Stimulated activated CD4-positive, alpha-beta T cell treated with anti-CD3 and anti-CD28 coated beads, TNF-alpha, amount 100 ng/mL, for 4 hours (primary cell): ENCODE measurements at regions not wholly inside any gene's neighbourhood (a gene's known extent, or its start where the extent isn't known, plus 50 kb on each side); places are given as distances from the start of the nearest gene placed in this dataset.
"Not testable (repeated sequence)": the region's sequence is repeated elsewhere in the genome, so short reads cannot be mapped to it uniquely, and the experiment has no call there.

Experiments used
- DNase-seq, 3 experiments: peaks; one replicate each; pipeline ENCODE4 v3.0.0-alpha.2; 2020; ENCODE audit warnings: low read depth in 3 of 3

GRCh38 chr2:12024197-12024907, 277.9 kb downstream of the LPIN1 start:
- DNase-seq = not testable (repeated sequence)

GRCh38 chr2:12027136-12027535, 280.7 kb downstream of the LPIN1 start:
- no peak for DNase-seq

- no peak for DNase-seq
Measured at GRCh38 chr2:12031866-12032265, 285.4 kb downstream of the LPIN1 start.

- no peak for DNase-seq
Measured at GRCh38 chr2:12032398-12032797, 286.0 kb downstream of the LPIN1 start.

GRCh38 chr2:12032975-12033374, 286.5 kb downstream of the LPIN1 start:
- no peak for DNase-seq

- no peak for DNase-seq
Measured at GRCh38 chr2:12033494-12033893, 287.1 kb downstream of the LPIN1 start.

GRCh38 chr2:12034382-12034781, 287.9 kb downstream of the LPIN1 start:
- no peak for DNase-seq

GRCh38 chr2:12035029-12035720, 288.7 kb downstream of the LPIN1 start:
- DNase-seq = no peak

- no peak for DNase-seq
Measured at GRCh38 chr2:12035956-12036639, 289.7 kb downstream of the LPIN1 start.

- no peak for DNase-seq
Measured at GRCh38 chr2:12036640-12036983, 290.2 kb downstream of the LPIN1 start.

GRCh38 chr2:12037301-12037700, 290.9 kb downstream of the LPIN1 start:
- no peak for DNase-seq

- no peak for DNase-seq
Measured at GRCh38 chr2:12041236-12041635, 294.8 kb downstream of the LPIN1 start.

GRCh38 chr2:12043131-12043530, 296.7 kb downstream of the LPIN1 start:
- DNase-seq = no peak

GRCh38 chr2:12044857-12045256, 298.4 kb downstream of the LPIN1 start:
- no peak for DNase-seq

GRCh38 chr2:12045864-12046291, 299.4 kb downstream of the LPIN1 start:
- DNase-seq = no peak

GRCh38 chr2:12046641-12047040, 300.2 kb downstream of the LPIN1 start:
- DNase-seq = no peak

GRCh38 chr2:12047761-12048160, 301.3 kb downstream of the LPIN1 start:
- no peak for DNase-seq

GRCh38 chr2:12048550-12048949, 302.1 kb downstream of the LPIN1 start:
- no peak for DNase-seq

GRCh38 chr2:12050396-12050795, 304.0 kb downstream of the LPIN1 start:
- DNase-seq = no peak

- DNase-seq = no peak
Measured at GRCh38 chr2:12051831-12052230, 305.4 kb downstream of the LPIN1 start.

- no peak for DNase-seq
Measured at GRCh38 chr2:12052796-12053195, 306.4 kb downstream of the LPIN1 start.

- DNase-seq = no peak
Measured at GRCh38 chr2:12054956-12055618, 308.7 kb downstream of the LPIN1 start.
